Gastrocnemius medialis (tissue), 4 donors: ENCODE measurements at regions not wholly inside any gene's neighbourhood (a gene's known extent, or its start where the extent isn't known, plus 50 kb on each side); places are given as distances from the start of the nearest gene placed in this dataset.

Experiments used
- CTCF ChIP-seq, 5 experiments: fragments of 450-650 bp in 3 of 5; fragments of 200-600 bp in 2 of 5; sonication (generic) in 2 of 5; IDR thresholded peaks in 4 of 5; conservative IDR thresholded peaks in 1 of 5; 1 replicate in 4 of 5; 2 replicates in 1 of 5; pipeline ENCODE4 v1.5.1; 2016 to 2019; ENCODE audit warnings: antibody characterized with exemption in 5 of 5, mild to moderate bottlenecking in 3 of 5, moderate library complexity in 3 of 5
- POLR2A ChIP-seq, 2 donors: fragments of 450-650 bp; IDR thresholded peaks; one replicate each; pipeline ENCODE4 v1.6.1; 2017; ENCODE audit warnings: antibody characterized with exemption in 2 of 2, mild to moderate bottlenecking in 2 of 2, moderate library complexity in 2 of 2

DNA sequence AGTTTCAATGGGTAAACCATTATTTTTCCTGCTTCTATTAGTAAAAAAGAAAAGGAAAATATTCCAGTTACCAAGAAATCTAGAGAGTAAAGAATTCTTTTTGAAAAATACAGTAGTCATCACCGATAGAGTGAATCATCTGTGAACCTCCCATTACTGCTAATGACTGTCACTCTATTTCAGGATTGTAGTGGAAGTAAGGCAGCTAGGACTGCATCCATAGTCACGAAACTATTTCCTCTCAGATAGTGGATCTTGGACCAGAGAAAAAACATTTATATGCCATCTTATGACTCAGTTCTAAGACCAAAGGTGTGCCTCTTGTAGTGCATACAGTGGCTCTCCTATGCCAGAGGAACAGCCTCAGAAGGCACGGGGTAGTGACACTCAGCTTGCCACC lies 173.9 kb upstream of the PLEKHA5 start:
- no peak for TF ChIP-seq CTCF (IDR thresholded peaks at IDR 0.05 in 4 of 5, conservative IDR thresholded peaks at IDR 0.05 in 1 of 5)
- TF ChIP-seq POLR2A (IDR thresholded peaks at IDR 0.05), result no peak
